ENCODE measurements at regions not wholly inside any gene's neighbourhood (a gene's known extent, or its start where the extent isn't known, plus 50 kb on each side); places are given as distances from the start of the nearest gene placed in this dataset.

DNA sequence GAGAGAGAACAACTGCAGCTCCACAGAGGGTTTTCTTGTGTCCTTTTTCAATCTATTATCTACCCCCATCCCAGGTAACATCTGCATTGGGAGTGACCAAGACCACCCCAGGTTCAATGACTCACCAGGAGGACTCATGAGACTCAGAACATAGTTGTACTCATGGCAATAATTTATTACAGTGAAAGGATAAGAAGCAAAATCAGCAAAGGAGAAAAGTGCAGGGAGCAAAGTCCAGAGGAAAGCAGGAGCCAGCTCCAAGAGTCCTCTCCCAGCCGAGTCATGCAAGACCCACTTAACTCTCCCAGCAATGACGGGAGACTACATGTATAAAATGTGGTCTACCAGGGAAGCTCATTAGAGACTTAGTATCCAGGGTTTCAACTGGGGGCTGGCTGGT is 129.5 kb upstream of the RBPJ start:
- H3K4ac ChIP-seq (ENCODE audit: low read depth, low read length) = no peak overlapping the region
- no CpG with 5 or more reads among the region's 2 CpGs for WGBS (ENCODE audit: extremely low coverage, insufficient coverage, insufficient read length)
- no peak overlapping the region for H3K14ac ChIP-seq (ENCODE audit: low read length)
- no peak overlapping the region for H3K4me2 ChIP-seq (ENCODE audit: low read length)
- H4K12ac ChIP-seq (ENCODE audit: low read depth, low read length) = no peak overlapping the region
- no peak overlapping the region for H2AK5ac ChIP-seq (ENCODE audit: low read length)
- H2AFZ ChIP-seq (ENCODE audit: insufficient read depth, low read length, poor library complexity) = no peak overlapping the region
- no peak overlapping the region for H4K8ac ChIP-seq (ENCODE audit: low read depth, low read length)
- H3K9me3 ChIP-seq (ENCODE audit: insufficient read depth, low read depth, low read length) = no peaks in the 10 kb centered on the region
- DNase-seq = no peak
- no peaks in the 10 kb centered on the region for H3K27me3 ChIP-seq (ENCODE audit: insufficient read depth, low read length)
- no peaks in the 10 kb centered on the region for H3K36me3 ChIP-seq (ENCODE audit: control insufficient read depth in 1 of 2, insufficient read depth in 2 of 2, low read length in 2 of 2)
- H4K91ac ChIP-seq (ENCODE audit: low read depth, low read length) = no peak overlapping the region
- H3K4me3 ChIP-seq (ENCODE audit: low read depth, low read length) = no peak overlapping the region
- no peak overlapping the region for H2BK120ac ChIP-seq (ENCODE audit: insufficient read depth, low read length, poor library complexity)
- H2BK5ac ChIP-seq (ENCODE audit: low read depth, low read length, poor library complexity) = no peak overlapping the region
- no peaks in the 10 kb centered on the region for H3K79me2 ChIP-seq (ENCODE audit: control insufficient read depth, insufficient read depth, low read length, poor library complexity)
- no peaks in the 10 kb centered on the region for H3K4me1 ChIP-seq (ENCODE audit: control insufficient read depth in 1 of 2, insufficient read depth in 2 of 2, low read length in 2 of 2)
- H2BK12ac ChIP-seq (ENCODE audit: low read length) = no peak overlapping the region
- H3K23ac ChIP-seq (ENCODE audit: low read length) = no peak overlapping the region
- no peak overlapping the region for H3K18ac ChIP-seq (ENCODE audit: low read length)
- H3K9ac ChIP-seq (ENCODE audit: low read length) = no peak overlapping the region
- no peaks in the 10 kb centered on the region for H3K79me1 ChIP-seq (ENCODE audit: low read length)
- H3K27ac ChIP-seq (ENCODE audit: low read depth, low read length) = no peak overlapping the region

DNA sequence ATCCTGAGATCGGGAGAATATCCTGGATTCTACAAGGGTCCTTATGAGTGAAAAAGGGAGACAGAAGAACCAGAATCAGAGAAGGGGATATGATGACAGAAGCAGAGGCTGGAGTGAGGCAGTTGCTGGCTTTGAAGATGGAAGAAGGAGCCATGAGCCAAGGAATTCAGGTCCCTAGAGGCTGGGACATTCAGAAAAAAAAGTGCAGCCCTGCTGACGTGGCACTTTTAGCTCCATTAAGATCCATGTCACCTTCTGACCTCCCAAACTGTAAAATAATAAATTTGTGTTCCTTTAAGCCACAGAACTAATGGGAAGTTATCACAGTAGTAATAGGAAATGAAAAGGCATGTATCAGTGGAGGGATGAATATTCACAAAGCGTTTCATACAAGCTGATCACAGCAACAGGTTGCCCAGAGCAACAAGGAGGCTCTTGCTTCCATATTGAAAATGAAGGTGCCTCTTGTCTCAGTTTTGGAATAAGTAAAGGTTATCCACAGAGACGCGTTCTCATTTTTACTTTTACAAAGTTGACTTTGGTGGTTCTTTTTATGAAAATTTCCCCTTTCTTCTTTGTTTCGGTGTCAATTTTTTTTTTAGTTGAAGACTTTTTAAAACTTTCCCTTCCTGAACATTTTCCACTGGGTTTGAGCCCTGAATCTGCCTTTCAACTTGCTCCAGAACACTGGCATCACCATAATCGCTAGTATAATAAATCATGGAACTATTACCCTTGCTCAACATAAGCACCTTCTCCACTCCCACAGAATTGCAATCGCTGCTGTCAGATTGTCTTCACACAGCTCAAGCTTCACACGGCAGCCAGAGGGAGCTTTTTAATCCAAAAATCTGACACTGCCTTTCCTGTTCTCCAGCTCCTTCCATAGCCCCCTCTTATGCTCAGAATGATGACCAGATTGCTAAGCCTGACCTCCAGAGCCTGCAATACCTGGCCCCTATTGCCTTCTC is 127.6 kb upstream of the RBPJ start:
- Histone ChIP-seq H2AFZ (ENCODE audit: insufficient read depth, low read length, poor library complexity) (no peak overlapping the region), H3K14ac (ENCODE audit: low read length) (no peak overlapping the region), H3K79me1 (ENCODE audit: low read length) (no peaks in the 10 kb centered on the region), H2AK5ac (ENCODE audit: low read length) (no peak overlapping the region), H3K23ac (ENCODE audit: low read length) (no peak overlapping the region), H3K27ac (ENCODE audit: low read depth, low read length) (no peak overlapping the region), H3K36me3 (ENCODE audit: control insufficient read depth in 1 of 2, insufficient read depth in 2 of 2, low read length in 2 of 2) (no peaks in the 10 kb centered on the region), H4K8ac (ENCODE audit: low read depth, low read length) (no peak overlapping the region), H4K12ac (ENCODE audit: low read depth, low read length) (no peak overlapping the region), H4K91ac (ENCODE audit: low read depth, low read length) (no peak overlapping the region), H3K4me2 (ENCODE audit: low read length) (no peak overlapping the region), H3K4me1 (ENCODE audit: control insufficient read depth in 1 of 2, insufficient read depth in 2 of 2, low read length in 2 of 2) (peaks cover 0 to 2% of the 10 kb centered on the region in 2 experiments), H3K4me3 (ENCODE audit: low read depth, low read length) (no peak overlapping the region), H3K9me3 (ENCODE audit: insufficient read depth, low read depth, low read length) (no peaks in the 10 kb centered on the region), H2BK5ac (ENCODE audit: low read depth, low read length, poor library complexity) (no peak overlapping the region), H3K18ac (ENCODE audit: low read length) (no peak overlapping the region), H2BK120ac (ENCODE audit: insufficient read depth, low read length, poor library complexity) (no peak overlapping the region), H3K4ac (ENCODE audit: low read depth, low read length) (no peak overlapping the region), H3K27me3 (ENCODE audit: insufficient read depth, low read length) (no peaks in the 10 kb centered on the region), H2BK12ac (ENCODE audit: low read length) (no peak overlapping the region), H3K79me2 (ENCODE audit: control insufficient read depth, insufficient read depth, low read length, poor library complexity) (no peaks in the 10 kb centered on the region), H3K9ac (ENCODE audit: low read length) (no peak overlapping the region)
- no peak for DNase-seq
- no CpG with 5 or more reads among the region's 9 CpGs for WGBS (ENCODE audit: extremely low coverage, insufficient coverage, insufficient read length)

DNA sequence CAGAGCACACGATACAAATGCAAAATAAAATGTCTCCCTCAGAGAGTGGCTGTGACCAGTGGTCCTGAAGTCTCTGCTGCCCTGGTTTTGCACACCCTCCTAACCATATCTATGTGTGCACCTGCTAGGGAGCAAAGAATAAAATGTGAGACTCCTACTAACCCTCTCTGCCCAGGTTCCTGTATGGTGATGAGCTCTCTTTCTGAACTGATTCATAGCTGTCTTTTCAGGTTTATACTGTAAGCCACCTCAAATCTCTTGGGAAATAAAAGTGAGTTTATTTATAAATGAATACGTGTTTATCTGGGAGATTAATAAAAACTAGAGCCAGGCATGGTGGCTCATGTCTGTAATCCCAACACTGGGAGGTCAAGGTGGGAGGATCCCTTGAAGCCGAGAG is 126.0 kb upstream of the RBPJ start:
- Histone ChIP-seq H2BK5ac (ENCODE audit: low read depth, low read length, poor library complexity) (no peak overlapping the region), H3K4me1 (ENCODE audit: control insufficient read depth in 1 of 2, insufficient read depth in 2 of 2, low read length in 2 of 2) (peaks cover 0 to 2% of the 10 kb centered on the region in 2 experiments), H4K91ac (ENCODE audit: low read depth, low read length) (no peak overlapping the region), H3K14ac (ENCODE audit: low read length) (no peak overlapping the region), H3K4ac (ENCODE audit: low read depth, low read length) (no peak overlapping the region), H4K8ac (ENCODE audit: low read depth, low read length) (no peak overlapping the region), H2AK5ac (ENCODE audit: low read length) (no peak overlapping the region), H4K12ac (ENCODE audit: low read depth, low read length) (no peak overlapping the region), H3K27me3 (ENCODE audit: insufficient read depth, low read length) (no peaks in the 10 kb centered on the region), H2BK12ac (ENCODE audit: low read length) (no peak overlapping the region), H3K4me2 (ENCODE audit: low read length) (no peak overlapping the region), H3K23ac (ENCODE audit: low read length) (no peak overlapping the region), H3K9ac (ENCODE audit: low read length) (no peak overlapping the region), H3K18ac (ENCODE audit: low read length) (no peak overlapping the region), H2AFZ (ENCODE audit: insufficient read depth, low read length, poor library complexity) (no peak overlapping the region), H3K9me3 (ENCODE audit: insufficient read depth, low read depth, low read length) (no peaks in the 10 kb centered on the region), H3K4me3 (ENCODE audit: low read depth, low read length) (no peak overlapping the region), H3K79me2 (ENCODE audit: control insufficient read depth, insufficient read depth, low read length, poor library complexity) (no peaks in the 10 kb centered on the region), H2BK120ac (ENCODE audit: insufficient read depth, low read length, poor library complexity) (no peak overlapping the region), H3K79me1 (ENCODE audit: low read length) (no peaks in the 10 kb centered on the region), H3K36me3 (ENCODE audit: control insufficient read depth in 1 of 2, insufficient read depth in 2 of 2, low read length in 2 of 2) (no peaks in the 10 kb centered on the region), H3K27ac (ENCODE audit: low read depth, low read length) (no peak overlapping the region)
- no peak for DNase-seq
- WGBS (ENCODE audit: extremely low coverage, insufficient coverage, insufficient read length) = no CpG with 5 or more reads among the region's 3 CpGs

DNA sequence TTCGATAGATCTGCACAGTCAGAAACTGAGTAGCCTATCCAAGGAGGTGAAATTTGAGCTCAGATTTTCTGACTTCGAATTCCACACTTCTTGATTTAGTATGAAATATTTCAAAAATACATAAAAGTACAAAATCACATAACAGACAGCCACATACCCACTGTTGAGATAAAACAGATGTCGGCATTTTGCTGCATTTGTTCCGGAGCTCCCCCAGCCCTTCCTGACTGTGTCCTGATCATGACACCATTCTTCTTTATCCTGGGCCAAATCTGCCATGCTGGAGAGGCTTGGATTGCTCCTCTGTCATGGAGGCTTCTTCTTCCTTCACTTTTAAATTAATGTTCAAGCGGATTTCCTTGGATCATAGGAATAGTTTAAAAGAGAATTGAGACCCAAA is 124.2 kb upstream of the RBPJ start:
- Histone ChIP-seq H2AFZ (ENCODE audit: insufficient read depth, low read length, poor library complexity) (no peak overlapping the region), H3K4ac (ENCODE audit: low read depth, low read length) (no peak overlapping the region), H3K9ac (ENCODE audit: low read length) (no peak overlapping the region), H3K79me2 (ENCODE audit: control insufficient read depth, insufficient read depth, low read length, poor library complexity) (no peaks in the 10 kb centered on the region), H4K12ac (ENCODE audit: low read depth, low read length) (no peak overlapping the region), H2BK120ac (ENCODE audit: insufficient read depth, low read length, poor library complexity) (no peak overlapping the region), H2BK12ac (ENCODE audit: low read length) (no peak overlapping the region), H3K4me1 (ENCODE audit: control insufficient read depth in 1 of 2, insufficient read depth in 2 of 2, low read length in 2 of 2) (peaks cover 0 to 2% of the 10 kb centered on the region in 2 experiments), H3K27me3 (ENCODE audit: insufficient read depth, low read length) (no peaks in the 10 kb centered on the region), H3K4me2 (ENCODE audit: low read length) (no peak overlapping the region), H3K27ac (ENCODE audit: low read depth, low read length) (no peak overlapping the region), H3K79me1 (ENCODE audit: low read length) (no peaks in the 10 kb centered on the region), H3K14ac (ENCODE audit: low read length) (no peak overlapping the region), H3K36me3 (ENCODE audit: control insufficient read depth in 1 of 2, insufficient read depth in 2 of 2, low read length in 2 of 2) (no peaks in the 10 kb centered on the region), H2BK5ac (ENCODE audit: low read depth, low read length, poor library complexity) (no peak overlapping the region), H3K4me3 (ENCODE audit: low read depth, low read length) (no peak overlapping the region), H2AK5ac (ENCODE audit: low read length) (no peak overlapping the region), H4K8ac (ENCODE audit: low read depth, low read length) (no peak overlapping the region), H3K23ac (ENCODE audit: low read length) (no peak overlapping the region), H3K18ac (ENCODE audit: low read length) (no peak overlapping the region), H3K9me3 (ENCODE audit: insufficient read depth, low read depth, low read length) (no peaks in the 10 kb centered on the region), H4K91ac (ENCODE audit: low read depth, low read length) (no peak overlapping the region)
- WGBS (ENCODE audit: extremely low coverage, insufficient coverage, insufficient read length) = no CpG with 5 or more reads among the region's 5 CpGs
- no peak for DNase-seq
